GM12875 (cell line): ENCODE measurements at regions not wholly inside any gene's neighbourhood (a gene's known extent, or its start where the extent isn't known, plus 50 kb on each side); places are given as distances from the start of the nearest gene placed in this dataset.

Experiments used
- H3K4me3 ChIP-seq: one replicate; pipeline ENCODE4 v1.5.1; 2011; ENCODE audit warnings: low read depth, low read length, control low read depth
- TF ChIP-seq, protein P1 (sequence below): IDR thresholded peaks from 2 replicates; pipeline ENCODE4 v1.5.1; 2011; ENCODE audit warnings: low read depth, mild to moderate bottlenecking, control low read depth, inconsistent platforms, low read length, moderate library complexity, borderline replicate concordance; ENCODE audit not compliant: insufficient read depth

DNA sequence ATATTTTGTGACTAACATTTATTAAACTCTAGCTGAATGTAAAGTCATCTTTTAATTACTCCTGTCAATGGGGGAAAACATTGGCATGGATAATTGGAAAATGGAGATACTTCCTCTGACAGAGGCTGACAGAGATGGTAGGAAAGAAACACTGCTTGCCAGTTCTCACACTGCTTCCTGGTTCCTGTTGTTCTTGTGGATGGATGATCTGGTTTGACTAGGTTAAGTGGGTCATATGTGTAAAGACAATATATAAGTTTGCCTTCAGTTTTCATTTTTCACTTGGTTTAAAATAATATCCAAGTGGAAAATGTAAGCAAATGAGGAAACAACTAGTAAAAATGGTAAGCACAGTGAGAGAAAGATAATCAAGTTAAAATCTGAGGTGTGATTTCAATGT lies 188.8 kb upstream of the CWC22 start:
- TF ChIP-seq, protein P1, sequence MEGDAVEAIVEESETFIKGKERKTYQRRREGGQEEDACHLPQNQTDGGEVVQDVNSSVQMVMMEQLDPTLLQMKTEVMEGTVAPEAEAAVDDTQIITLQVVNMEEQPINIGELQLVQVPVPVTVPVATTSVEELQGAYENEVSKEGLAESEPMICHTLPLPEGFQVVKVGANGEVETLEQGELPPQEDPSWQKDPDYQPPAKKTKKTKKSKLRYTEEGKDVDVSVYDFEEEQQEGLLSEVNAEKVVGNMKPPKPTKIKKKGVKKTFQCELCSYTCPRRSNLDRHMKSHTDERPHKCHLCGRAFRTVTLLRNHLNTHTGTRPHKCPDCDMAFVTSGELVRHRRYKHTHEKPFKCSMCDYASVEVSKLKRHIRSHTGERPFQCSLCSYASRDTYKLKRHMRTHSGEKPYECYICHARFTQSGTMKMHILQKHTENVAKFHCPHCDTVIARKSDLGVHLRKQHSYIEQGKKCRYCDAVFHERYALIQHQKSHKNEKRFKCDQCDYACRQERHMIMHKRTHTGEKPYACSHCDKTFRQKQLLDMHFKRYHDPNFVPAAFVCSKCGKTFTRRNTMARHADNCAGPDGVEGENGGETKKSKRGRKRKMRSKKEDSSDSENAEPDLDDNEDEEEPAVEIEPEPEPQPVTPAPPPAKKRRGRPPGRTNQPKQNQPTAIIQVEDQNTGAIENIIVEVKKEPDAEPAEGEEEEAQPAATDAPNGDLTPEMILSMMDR, result no peak

DNA sequence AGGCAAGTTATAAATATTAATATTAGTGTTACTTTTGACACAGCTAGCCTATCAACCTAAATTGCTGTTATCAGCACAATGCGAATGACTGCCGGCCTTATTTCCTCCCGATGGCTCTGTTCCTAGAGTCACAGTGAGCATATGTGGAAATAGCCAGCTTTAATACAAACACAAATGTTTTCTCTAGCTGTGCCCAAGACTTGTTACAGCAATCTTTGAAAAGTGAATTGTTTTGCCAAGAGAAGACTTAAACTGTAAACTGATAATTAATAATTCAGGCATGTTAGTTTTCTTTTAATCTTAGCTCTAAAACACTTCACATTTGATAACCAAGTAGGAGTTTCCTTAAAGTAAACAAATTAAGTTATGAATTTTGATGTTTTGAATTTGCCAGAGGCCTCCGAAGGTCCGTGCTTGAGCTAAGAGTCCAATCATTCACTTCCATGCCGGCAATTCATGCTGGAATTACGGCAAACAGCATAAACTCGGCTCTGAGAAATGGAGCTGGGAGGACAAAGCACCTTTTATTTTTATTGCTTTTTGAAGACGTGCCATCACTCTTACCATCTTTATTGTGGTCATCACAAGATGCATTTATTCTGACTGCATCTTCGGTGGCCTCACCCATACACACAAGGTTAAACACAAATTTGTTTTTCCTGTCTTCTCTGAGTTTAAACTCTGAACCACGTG lies 184.5 kb upstream of the CWC22 start:
- TF ChIP-seq, protein P1, result no peak
- H3K4me3 ChIP-seq, result no peak overlapping the region

More for the DNA sequence above, 188.8 kb upstream of the CWC22 start:
- no peak overlapping the region for H3K4me3 ChIP-seq

DNA sequence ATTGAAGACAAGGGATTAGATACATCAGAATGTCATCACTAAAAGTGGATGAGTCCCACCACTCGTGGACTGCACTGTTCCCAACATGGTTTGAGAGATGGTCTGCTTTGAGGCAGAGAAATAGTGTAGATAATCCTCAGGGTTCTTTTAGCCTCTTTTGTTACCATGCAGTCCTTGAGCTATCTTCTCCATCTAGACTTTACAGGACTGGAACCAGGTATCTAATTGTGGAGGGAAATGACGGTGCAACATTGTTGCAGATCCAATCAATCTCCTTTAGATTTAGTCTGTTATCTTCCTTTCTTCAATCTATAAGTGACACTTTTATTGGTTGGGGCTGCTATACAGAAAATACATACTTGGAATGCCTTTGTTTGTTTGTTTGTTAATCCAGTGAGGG lies 183.8 kb upstream of the CWC22 start:
- TF ChIP-seq, protein P1, result no peak
- H3K4me3 ChIP-seq, result no peak overlapping the region

DNA sequence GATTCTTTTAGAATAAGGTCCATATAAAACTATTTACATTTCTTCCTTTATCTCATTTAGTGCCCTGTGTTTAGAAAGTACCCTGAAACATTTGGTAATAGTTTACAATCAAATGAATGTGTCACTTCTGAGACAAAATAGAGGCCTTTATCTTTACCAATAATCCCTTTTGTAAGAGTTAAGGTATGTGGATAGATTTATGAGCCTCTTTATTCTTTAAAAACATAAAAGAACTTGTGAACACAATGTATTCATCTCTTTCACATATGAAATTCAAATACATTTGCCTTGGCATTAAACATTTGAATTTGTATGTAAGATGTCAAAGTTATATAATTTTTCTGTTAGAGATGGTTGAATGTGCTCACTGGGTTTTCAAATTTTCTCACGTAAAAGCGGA lies 180.5 kb upstream of the CWC22 start:
- H3K4me3 ChIP-seq, result no peak overlapping the region
- TF ChIP-seq, protein P1, result no peak

DNA sequence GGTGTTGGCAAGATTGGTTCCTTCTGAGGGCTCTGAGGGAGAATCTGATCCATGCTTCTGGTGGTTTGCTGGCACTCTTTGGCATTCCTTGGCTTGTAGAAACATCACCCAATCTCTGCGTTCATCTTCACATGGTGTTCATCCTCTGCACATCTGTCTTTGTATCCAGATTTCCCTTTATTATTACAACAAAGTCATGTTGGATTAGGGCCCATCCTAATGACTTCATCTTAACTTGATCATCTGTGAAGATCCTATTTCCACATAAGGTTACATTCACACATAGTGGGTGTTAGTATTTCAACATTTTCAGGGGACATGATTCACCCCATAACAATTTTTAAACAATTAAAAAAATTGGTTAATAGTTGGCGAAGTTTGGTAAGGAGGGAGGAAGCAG lies 177.4 kb upstream of the CWC22 start:
- TF ChIP-seq, protein P1, result no peak
- no peak overlapping the region for H3K4me3 ChIP-seq

DNA sequence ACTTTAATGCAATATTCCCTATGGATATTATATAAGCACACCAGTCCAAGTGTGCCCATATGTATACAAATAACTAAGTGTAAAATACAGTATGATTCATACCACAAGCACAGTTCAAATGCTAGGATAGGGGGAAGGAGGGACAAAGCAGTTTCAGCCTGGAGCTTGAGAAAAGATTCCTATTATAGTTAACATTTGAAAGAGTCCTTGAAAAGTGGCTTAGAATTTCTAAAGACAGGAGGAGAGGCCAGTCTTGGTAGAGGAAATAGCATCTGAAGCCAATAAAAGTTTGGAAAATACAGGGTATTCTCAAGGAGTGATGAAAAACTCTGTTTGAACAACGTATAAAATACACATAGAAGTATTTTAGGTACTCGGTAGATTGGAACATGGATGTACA lies 173.4 kb upstream of the CWC22 start:
- TF ChIP-seq, protein P1, result no peak
- H3K4me3 ChIP-seq, result no peak overlapping the region

DNA sequence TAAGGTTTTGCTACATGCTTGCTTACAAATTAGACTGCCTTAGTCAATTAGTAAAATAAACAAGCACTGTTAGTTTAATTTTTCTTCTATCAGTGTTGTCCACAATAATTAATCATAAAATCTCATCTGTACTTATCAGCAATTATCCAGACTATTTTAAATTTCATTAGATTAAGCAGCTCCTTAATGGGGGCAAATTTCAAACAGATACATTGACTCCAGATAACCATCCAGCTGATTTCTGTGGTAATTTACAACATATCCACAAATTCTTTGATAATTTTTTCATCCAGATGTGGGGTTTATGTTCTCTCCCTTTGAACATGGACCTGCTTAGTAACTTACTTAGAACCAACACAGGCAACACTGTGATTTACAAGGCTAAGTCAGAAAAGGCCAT lies 170.4 kb upstream of the CWC22 start:
- no peak overlapping the region for H3K4me3 ChIP-seq
- TF ChIP-seq, protein P1, result no peak
